HG03045 (cell line): ENCODE measurements at regions not wholly inside any gene's neighbourhood (a gene's known extent, or its start where the extent isn't known, plus 50 kb on each side); places are given as distances from the start of the nearest gene placed in this dataset.

Experiments
- ATAC-seq: cut with Tn5 transposase; IDR thresholded peaks from one replicate; pipeline ENCODE4 v1.9.1; 2021; ENCODE audit warnings: mild to moderate bottlenecking, moderate library complexity; ENCODE audit not compliant: unreplicated experiment

DNA sequence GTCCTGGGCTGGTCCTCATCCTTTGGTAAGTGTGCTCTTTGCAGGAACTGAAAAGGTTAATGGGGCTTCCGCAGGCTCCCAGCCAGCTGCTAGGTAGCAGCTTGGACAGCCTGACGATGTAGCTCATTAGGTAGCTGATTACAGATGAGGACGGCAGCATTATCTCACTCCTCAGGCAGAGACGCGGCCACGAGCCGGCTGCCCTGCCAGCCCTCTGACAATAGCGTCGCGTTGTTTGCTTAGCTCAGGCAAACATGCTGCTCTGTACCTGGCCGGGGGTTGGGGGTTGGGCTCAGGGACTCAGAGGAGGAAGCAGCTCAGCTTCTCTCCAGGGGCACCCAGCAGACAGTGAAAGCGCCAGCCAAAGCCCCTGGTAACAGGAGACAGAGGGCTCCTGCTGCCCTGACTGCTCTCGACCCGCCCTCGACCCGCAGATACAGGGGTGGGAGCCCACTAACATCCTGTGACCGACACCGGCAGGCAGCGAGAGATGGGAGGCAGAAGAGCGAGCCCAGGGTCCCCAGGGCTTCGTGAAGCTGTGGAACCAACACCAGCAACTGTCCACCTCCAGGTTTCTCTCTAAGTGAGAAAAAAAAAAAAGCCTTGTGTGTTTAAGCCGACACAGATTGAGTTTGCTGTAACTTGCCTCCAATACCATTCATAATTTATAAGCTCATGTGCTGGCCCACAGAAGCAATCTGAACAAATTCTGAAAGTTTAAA lies 53.4 kb upstream of the DLK1 start:
- ATAC-seq: no peak

- no peak for ATAC-seq
Observed at GRCh38 chr14:100673807-100674154, 52.9 kb upstream of the DLK1 start.

DNA sequence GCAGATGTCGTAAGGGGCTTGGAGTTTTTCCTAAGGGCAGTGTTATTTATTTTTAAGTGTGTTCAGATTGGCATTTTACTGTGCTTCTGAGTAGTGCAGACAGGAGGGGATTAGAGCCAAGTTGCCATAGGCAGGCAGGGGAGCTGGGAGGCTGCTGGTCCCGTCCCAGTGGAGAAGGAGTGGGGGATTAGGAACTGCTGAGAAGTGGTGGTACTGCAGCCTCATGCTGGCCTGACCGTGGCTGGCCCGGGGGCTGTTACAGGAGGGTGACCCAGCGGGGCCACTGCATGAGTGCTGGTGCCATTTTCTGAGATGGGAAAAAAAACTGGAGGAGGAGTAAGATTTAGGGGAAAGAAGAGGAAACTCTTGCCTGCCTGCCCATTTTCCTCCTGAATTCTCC lies 52.3 kb upstream of the DLK1 start:
- ATAC-seq: no peak

DNA sequence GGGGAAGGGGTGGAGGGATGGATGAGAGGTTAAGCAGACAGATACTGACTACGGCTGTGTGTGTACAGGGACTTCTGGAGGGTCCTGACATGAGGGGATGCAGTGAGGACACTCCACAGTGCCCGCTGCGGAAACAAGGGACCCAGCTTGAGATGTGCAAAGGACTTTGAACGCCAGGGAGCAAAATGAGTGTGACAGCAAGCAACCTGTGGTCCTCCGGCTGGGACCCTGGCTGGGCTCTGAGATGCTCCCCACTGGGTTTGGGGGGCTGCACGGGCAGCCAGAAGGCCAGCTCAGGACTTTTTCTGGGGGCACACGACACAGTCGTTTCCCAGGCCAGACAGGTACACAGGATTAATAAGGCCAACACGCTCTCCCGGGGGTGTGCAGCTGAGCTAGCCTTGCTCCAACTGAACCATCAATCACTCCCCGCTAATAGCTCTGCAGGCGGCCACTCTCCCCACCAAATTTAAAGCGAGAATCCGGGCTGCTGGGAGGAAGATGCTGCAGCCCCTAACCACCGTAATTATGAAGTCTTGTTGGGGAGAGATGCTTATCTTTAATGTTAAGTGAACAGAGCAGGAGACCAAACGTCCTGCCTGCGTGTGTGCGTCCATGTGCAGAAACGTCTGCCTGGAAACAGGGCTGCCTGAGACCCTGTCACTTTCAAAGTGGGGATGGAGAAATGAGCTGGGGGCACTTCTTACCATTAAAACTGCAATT lies 51.6 kb upstream of the DLK1 start:
- ATAC-seq: no peak

DNA sequence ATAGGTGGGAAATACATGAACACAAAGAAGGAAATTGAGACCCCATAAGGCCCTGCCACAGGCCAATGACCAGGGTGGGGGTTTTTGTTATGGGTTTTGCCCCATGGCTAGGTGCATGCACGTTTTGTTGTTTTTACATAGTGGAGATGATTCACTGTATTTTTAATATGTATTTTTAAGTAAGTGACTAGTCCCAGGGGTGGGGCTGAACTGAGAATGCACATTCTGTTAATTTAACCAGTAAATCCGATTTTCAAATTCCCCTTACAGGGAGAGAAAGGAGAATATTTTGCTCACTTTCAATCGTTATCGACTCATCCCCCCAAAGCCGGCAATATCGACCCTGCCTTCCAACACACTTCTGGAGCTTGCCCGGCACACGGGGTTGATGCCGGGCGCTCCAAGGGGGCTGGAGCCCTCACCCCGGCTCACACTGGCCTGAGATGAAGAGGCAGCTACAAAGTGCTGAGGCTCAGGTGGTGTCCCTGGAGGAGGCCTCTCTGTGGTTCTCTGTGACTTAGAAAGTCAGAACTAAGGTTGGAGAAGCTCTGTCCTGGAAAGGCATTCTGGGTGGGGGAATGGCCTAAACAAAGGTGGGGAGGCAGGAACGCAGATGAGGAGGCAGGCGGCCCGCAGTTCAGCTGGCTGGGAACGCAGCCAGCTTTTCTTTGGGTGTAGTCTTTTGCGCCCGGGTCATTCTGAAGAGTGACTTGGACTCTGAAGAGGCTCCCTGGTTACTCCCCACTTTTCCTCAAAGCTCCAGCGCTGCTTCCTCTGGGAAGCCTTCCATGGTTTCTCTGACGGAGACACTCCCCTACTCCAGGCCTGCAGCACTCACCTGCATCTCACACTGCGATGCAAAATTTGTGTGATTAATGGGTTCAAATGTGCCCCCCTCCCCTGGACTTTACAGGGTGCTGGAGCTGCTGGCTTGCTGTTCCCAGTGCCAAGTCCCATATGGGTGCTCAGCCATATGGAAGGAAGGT lies 50.7 kb upstream of the DLK1 start:
- no peak for ATAC-seq
